ENCODE measurements at regions not wholly inside any gene's neighbourhood (a gene's known extent, or its start where the extent isn't known, plus 50 kb on each side); places are given as distances from the start of the nearest gene placed in this dataset.
"Not testable (repeated sequence)": the region's sequence is repeated elsewhere in the genome, so short reads cannot be mapped to it uniquely, and the experiment has no call there.

DNA sequence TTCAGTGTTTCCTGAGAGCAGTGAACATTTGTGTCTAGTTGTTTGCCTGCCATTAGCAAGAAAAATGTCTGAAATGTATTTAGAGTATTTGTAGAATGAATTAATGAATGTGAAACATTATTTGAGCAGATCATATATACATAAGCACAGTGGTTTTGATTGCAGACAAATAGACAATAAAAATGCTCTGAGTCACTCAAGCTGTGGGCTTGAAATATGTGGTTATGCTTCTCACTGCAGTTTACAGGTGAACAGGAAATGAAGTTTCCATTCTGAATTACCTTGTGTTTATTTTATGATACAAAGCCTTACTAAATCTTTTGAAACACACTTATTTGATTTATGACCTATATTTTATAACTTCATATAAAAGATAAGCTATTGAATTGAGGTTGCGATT lies 827.7 kb downstream of the TMTC2 start:
- no peak for DNase-seq

DNA sequence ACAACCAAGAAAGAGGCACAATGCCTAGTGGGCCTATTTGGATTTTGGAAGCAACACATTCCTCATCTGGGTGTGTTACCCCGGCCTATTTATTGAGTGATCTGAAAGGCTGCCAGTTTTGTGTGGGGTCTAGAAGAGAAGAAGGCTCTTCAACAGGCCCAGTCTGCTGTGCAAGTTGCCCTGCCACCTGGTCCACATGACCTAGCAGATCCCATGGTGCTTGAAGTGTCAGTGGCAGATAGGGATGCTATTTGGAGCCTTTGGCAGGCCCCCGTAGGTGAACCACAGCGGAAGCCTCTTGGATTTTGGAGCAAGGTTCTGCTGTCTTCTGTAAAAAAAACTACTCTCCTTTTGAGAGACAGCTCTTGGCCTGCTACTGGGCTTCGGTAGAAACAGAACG lies 820.1 kb downstream of the TMTC2 start:
- no peak for DNase-seq

DNA sequence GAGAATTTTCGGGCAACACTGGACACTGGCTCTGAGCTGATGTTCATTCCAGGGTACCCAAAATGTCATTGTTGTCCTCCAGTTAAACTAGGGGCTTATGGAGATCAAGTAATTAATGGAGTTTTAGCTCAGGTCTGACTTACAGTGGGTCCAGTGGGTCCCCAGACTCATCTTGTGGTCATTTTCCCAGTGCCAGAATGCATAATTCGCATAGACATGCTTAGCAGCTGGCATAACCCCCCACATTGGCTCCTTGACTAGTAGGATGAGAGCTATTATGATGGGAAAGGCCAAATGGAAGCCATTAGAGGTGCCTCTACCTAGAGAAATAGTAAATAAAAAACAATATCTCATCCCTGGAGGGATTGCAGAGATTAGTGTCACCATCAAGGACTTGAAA lies 818.9 kb downstream of the TMTC2 start:
- no peak for DNase-seq

DNA sequence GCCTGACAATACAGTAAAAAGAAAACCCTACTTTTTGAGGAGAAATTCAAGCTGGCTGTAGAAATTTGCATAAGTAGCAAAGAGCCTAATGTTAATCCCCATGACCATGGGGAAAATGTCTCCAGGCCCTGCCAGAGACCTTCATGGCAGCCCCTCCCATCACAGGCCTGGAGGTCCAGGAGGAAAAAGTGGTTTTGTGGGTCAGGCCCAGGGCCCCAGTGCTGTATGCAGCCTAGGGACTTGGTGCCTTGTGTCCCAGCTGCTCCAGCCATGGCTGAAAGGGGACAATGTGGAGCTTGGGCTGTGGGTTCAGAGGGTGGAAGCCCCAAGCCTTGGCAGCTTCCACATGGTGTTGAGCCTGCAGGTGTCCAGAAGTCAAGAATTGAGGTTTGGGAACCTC lies 813.2 kb downstream of the TMTC2 start:
- DNase-seq: not testable (repeated sequence)

DNA sequence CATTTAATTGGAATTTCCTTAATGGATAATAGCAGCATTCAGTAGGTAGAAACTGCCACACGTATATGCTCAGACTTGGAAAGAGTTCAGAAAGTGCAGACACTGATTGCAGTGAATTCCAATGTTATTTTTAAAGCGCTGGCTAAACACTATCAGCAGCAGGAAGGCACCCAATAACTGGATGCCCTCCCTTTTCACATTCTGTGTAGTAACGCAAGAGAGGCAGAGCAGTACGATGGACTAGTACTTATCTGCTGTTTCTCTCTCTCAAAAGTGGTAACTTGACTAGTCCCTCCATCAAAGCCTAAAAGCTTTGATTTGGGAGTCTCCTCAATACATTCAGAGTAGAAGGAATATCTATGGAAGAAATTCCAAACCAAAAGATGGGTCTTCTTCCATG lies 791.0 kb downstream of the TMTC2 start:
- no peak for DNase-seq

DNA sequence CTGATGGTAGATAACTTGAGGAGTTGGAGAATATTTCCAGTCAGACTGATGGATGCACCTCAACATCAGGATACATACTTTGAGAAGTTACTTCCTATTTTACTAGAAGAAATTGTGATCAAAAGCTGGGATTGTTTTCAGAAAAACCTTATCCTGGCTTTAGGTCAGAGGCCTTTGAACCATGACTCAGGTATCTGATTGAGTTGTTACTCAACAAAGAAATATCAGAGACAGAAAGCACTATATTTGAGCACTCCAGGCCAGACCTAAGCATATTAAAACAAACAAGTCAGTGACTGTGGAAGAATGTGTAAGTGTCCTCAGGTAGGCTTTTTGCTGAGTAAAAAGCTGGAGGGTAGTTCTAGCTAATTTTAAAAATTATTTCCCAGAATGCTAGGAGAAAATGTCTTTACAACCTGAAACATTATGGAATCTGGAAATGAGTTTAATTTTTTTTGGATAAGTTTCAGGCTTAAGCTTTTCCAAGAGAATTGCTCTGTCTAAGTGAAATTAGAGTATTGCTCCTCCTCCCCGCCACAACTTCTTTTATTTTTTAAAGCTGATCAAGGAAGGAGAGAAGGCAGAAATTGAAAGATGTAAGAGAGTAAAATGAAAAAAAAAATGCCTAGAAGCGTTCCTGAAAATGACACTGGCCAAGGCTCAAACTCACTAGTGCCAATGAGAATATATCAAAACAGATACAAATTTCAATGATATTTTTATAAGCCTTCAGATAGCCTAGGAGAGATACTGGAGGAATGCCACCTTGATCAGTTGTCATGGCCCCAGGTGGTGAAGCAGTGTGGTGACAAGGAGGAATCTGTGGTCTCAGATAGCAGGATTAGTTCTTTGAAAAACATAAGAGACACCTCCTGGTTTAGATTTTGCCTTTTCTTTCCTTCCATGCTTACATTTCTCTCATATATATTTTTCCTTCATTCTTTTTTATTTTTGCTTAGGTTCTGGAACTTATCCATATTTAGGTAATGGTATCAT lies 790.3 kb downstream of the TMTC2 start:
- DNase-seq: no peak

DNA sequence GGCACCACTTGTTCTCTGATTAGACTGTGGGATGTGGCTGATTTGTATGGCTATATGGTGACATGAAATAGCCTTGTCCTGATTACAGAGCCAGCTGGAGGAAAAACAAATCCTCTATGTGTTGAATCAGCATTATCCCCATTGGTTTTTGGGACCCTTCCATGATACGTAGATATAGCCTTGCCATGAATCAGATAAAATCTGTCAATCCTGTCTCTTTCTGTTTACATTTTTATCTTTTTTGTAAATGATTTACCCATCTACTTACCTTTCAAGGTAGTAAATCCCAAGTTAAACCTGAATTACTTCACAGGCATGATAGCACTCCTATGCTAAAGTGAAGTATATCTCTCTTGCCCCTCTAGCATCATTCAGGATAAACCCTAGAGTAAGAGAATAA lies 789.3 kb downstream of the TMTC2 start:
- no peak for DNase-seq

DNA sequence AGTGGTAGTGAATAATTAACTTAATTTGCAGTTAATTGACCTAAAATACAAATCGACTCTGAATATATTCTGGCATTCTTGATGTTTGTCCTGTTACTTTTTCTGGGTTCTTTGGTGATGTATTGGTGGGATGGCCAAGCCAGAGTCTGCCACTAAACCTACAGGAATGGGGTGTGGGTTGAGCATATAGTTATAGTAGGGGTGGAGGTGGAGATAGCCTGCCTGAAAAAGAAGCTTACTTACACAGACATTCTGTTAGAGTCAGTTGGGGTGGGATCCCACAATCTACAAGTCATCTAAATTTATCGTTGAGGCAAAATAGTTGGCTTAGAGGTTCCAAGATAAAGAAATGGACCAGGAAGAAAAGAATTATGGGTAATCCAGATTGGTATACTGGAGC lies 787.7 kb downstream of the TMTC2 start:
- no peak for DNase-seq

DNA sequence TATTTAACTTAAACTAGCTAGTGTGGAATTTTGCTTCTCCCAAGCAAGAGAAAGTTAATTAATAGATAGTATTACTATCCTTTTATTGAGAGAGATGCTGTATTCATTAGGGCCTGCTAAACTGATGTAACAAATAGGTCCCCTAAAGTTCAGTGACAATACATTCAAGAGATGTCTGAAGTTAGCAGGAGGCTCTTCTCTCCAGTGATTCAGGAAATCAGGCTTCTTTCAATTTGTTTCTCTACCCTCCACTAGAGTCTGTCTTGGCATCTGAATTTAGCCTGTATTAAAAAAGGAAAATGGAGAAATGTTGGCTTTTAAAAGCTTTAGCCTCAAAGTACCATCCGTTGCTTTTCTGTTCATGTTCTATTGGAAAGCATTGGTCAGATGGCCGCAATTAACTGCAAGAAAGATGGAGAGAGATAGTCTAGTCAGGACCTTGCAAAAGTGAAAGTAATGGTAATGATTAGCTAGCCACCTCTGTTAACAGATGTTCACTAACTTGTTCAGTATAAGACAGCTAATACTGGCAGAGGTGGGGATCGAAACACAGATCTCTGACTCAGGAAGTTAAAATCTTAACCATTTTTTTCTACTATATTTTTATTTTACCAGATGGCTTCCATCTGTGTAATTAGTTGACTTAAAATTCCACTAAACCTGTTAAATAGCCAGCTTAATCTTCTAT lies 786.8 kb downstream of the TMTC2 start:
- no peak for DNase-seq

DNA sequence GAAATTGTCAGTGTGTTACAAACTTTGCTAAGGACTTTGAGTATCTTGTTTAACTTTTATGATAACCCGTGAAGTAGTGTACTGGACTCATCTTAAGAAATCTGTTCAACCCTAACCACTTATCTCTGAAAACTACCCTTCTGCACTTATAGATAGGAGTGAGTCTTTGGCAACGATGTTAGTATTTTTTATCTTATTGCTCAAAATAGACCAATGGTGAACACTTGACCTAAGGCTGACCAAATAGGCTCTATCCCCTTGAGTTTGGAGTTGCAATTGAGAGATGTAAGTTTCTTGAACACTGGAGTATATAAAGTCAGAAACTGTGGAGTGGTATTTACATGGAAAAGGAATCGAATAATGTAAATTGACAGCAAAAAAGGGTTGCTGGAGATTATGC lies 786.1 kb downstream of the TMTC2 start:
- DNase-seq: no peak

DNA sequence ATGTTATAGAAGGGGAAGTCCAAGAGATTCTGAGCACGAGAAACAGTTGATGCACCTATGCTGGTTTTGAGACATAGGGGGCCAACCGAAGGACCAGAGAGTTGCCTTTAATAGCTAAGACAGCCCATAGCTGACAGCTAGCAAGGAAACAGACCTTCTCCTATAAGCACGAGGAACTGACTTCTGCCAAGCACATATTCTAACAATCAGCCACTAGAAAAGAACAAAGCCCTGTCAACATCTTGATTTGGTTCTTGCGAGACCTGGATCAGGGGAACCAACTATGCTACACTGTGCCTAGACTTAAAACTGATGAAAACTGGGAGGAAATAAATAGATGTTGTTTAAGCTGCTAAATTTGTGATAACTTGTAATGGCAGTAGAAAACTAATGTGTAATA lies 785.6 kb downstream of the TMTC2 start:
- DNase-seq: no peak

DNA sequence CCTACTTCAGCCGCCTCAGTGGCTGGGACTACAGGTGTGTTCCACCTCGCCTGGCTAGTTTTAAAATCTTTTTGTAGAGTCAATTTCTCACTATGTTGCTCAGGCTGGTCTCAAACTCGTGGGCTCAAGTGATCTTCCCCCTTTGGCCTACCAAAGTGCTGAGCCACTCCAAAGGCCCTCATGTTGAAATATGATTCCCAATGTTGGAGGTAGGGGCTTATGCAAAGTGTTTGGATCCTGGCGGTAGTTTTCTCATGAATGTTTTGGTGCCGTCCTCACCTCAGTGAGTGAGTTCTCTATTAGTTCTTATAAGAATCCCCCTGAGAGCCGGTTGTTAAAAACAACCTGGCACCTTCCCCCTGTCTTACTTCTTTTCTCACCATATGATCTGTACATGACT lies 784.6 kb downstream of the TMTC2 start:
- no peak for DNase-seq

DNA sequence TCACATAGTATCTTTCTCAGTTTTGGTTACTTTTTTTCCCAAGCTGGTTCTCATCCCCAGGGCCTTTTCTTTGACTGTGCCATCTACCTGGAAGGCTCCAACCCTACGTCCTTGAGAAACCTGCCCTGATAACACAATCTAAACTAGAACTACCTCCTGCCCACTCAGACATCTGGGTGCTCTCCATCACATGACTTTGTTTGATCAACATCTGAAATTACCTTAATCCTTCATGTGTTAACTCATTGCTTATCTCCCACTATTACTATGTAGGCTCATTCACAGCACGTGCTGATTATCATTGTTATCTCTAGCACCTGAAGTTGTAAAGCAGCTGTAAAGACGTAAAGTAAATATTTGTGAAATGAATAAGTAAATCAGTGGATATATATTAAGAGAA lies 784.0 kb downstream of the TMTC2 start:
- no peak for DNase-seq

DNA sequence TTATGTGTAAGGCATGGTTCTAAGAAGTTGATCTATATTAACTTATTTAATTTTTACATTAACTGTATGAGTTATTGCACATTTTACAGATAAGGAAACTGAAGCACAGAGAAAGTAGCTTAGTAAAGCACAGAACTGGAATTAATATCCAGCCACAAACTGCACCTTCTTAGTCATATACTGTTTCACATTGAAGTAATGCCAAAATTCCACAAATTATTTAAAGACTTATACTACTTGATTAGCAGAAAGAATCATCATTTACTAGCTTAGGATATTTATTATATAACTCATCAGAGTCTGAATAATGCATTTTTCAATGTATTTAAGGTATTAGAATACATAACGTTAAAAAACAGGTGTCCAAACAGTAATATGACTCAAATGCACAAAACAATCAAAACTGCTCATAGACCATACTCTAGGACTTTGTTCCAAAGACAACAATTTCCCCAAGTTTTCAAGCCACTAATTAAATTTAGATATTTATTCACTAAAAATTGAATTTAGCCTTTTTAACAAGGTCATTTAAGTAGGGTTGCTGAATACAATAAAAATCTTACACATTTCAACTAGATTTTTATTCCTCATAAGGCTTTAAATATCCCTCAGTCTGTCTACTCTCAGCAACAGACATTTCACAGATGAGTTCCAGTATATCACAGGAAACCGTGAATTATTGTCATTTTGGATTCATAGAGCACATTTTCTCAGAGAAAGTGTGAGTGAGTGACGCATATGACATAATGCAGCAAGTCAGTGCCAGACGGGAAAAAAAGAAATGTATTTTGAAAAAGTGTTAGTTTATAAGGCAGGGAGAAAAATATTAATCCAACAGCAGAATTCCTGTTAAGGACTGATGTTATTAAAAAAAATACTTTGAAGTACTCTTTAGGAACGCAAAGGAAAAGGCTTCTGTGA lies 782.5 kb downstream of the TMTC2 start:
- DNase-seq: no peak

DNA sequence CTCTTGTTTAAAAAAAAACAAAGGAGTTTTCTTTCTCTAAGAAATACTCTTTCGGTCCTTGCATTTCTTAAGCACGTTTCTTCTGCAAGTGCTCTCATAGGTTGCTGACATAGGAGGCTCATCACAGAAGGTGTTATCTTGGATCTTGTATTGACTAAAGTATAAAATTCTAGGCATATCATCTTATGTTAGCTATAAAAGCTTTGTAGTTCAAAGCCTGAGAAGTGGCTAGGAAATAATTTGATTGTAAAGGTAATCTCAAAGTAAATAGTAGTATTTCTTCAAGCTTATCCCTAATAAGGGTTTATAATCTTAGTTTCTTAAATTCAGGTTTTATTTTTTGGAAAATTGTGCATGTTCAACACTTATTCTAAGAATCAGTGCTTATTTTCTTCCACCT lies 778.9 kb downstream of the TMTC2 start:
- DNase-seq: no peak

DNA sequence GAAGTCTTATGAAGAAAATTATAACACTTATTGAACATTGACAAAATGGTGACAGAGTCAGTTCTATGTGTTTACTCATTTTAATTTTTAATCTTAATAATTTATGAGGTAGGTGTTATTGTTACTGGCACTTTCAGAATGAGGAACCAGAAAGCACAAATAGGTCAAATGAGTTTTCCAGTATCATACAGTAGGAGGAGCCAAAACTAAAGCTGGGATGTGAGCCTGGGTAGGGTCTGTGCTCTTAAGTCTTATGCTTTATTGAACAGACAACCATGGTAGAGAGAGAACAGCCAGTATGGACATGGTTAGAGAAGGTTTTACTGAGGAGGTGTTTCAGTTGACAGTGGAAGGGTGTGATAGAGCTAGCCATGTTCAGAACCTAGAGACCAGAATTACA lies 775.7 kb downstream of the TMTC2 start:
- DNase-seq: no peak

DNA sequence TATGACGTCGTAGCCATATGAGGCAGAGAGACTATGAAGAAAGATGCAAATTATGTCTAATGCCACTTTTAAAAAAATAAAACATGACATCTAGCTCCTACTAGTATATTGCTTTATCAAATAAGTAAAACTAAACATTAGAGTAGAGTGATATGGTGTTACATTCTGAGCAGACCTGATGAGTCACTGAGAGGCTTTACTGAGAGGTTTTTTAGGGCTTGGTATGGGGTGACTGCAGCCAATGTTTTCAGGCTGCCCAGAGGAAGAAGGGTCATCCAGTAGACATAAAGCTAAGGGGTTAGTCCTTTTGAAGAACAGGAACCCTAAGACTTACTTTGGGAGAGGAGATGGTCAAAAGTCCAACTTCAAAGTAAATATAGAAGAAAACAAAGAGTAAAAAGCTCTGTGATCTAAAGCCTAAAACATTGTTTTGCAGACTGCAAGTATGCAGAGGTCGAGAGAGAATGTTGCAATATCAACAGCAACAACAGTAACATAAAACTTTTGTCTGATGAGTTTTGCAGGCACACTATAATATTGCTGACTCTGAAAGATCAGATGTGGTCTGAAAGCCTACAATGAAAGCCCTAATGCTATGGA lies 774.7 kb downstream of the TMTC2 start:
- DNase-seq: no peak

DNA sequence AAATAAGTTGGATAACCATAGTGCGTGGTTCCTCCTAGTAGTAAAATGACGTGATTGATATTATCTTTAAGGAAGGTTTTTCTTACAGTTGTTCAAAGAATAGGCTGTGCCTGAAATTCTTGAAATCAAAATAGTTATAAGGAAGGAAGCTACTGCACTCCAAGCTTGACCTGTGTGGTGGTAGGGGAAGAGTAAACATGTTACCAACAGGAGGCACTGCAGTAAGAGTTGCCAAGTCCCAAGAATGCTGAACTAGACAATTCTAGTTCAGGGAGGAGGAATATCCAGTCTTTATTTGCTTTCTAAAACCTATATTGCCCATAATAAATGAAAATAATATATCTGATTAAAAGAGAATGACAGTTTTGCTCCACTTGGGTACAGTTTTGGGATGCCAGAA lies 764.5 kb downstream of the TMTC2 start:
- DNase-seq: no peak

DNA sequence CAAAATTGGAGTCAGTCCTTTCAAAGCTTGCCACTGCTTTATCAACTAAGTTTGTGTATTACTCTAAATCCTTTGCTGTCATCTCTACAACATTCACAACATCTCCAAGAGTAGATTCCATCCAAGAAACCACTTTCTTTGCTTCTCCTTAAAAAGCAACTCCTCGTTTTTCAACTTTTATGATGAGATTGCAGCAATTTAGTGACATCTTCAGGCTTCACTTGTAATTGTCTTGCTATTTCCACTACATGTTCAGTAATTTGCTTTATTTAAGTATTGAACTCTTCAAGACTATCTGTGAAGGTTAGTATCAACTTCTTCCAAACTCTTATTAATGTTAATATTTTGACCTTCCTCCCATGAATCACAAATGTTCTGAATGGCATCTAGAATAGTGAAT lies 747.9 kb downstream of the TMTC2 start:
- DNase-seq: no peak

DNA sequence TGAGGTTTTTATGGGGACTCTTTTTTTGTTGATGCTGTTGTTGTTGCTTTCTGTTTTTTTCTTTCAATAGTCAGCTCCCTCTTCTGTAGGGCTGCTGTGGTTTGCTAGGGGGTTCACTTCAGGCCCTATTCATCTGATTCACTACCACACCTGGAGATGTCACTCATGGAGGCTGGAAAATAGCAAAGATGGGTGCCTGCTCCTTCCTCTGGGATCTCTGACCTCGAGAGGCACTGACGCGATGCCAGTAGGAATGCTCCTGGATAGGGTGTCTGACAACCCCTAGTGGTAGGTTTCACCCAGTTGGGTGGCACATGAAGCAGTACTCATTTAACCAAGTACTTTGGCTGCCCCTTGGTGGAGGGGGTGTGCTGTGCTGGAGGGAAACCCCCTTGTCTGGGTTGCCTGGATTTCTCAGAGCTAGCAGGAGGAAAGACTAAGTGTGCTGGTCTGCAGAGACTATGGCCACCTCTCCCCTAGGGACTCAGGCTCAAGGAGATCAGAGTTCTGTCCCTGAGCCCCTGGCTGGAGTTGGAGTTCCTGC lies 745.5 kb downstream of the TMTC2 start:
- no peak for DNase-seq

DNA sequence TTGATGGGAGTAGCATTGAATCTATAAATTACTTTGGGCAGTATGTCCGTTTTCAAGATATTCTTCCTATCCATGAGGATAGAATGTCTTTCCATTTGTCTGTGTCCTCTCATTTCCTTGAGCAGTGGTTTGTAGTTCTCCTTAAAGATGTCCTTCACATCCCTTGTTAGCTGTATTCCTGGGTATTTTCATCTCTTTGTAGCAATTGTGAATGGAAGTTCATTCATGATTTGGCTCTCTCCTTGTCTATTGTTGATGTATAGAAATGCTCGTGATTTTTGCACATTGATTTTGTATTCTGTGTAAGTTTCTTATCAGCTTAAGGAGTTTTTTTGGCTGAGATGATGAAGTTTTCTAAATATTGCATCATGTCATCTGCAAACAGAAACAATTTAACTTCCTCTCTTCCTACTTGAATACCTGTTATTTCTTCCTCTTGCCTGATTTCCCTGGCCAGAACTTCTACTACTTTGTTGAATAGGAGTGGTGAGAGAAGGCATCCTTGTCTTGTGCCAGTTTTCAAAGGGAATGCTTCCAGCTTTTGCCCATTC lies 741.0 kb downstream of the TMTC2 start:
- DNase-seq: not testable (repeated sequence)

DNA sequence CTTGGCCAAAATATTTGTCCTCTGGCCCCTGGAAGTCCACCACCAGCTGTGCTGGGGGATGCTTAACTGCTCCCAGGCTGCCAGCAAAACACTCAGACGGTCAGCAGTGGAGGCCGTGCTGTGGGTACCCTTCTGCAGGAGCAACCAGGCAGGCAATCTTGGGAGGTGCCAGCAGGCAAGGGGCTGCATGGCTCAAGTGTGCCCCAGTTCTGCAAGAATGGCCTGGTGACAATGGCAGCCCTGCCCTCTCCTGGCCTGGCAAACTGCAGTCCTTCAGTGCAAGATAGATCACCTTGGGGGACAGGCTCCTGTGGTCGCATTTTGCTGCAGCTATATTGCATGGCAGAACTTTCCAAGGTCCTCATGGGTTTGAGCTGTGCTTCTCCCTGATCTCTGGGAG lies 728.3 kb downstream of the TMTC2 start:
- no peak for DNase-seq

Measured in NCI-H1105 (cell line).